Fibroblast of gingiva (primary cell): ENCODE measurements at regions not wholly inside any gene's neighbourhood (a gene's known extent, or its start where the extent isn't known, plus 50 kb on each side); places are given as distances from the start of the nearest gene placed in this dataset.
"Not testable (repeated sequence)": the region's sequence is repeated elsewhere in the genome, so short reads cannot be mapped to it uniquely, and the experiment has no call there.

Source experiments
- DNase-seq: peaks from one replicate; pipeline ENCODE4 v3.0.0-alpha.2; 2011; ENCODE audit warnings: low read depth

- not testable (repeated sequence) for DNase-seq
These were observed 56.9 kb upstream of the NBPF20 start for GRCh38 chr1:145482214-145482860.

GRCh38 chr1:145475962-145476361 is 50.6 kb upstream of the NBPF20 start:
- not testable (repeated sequence) for DNase-seq

- peak; percentile 35 for DNase-seq
These were observed 50.0 kb upstream of the NBPF20 start for GRCh38 chr1:145475369-145475915.
